GM23248 (cell line): ENCODE measurements at regions not wholly inside any gene's neighbourhood (a gene's known extent, or its start where the extent isn't known, plus 50 kb on each side); places are given as distances from the start of the nearest gene placed in this dataset.

Experiments
- DNase-seq: peaks from one replicate; pipeline ENCODE4 v3.0.0-alpha.2; 2015
- H2AFZ ChIP-seq: fragments of 200-600 bp; sonication (generic); 2 replicates; pipeline ENCODE4 v1.6.1; 2016; ENCODE audit warnings: antibody characterized with exemption
- H3F3A ChIP-seq: fragments of 200-600 bp; sonication (generic); 2 replicates; pipeline ENCODE4 v1.6.1; 2016; ENCODE audit warnings: mild to moderate bottlenecking, antibody characterized with exemption, mixed run types; ENCODE audit not compliant: insufficient read depth
- H3K27ac ChIP-seq: fragments of 200-600 bp; sonication (generic); 2 replicates; pipeline ENCODE4 v1.5.1; 2016; ENCODE audit warnings: mild to moderate bottlenecking
- H3K27me3 ChIP-seq: fragments of 200-600 bp; sonication (generic); replicated peaks from 2 replicates; pipeline ENCODE4 v1.6.1; 2016; ENCODE audit warnings: mild to moderate bottlenecking; ENCODE audit not compliant: insufficient read depth
- H3K36me3 ChIP-seq: fragments of 200-600 bp; sonication (generic); 2 replicates; pipeline ENCODE4 v1.6.1; 2016; ENCODE audit warnings: low read depth, mild to moderate bottlenecking
- H3K4me1 ChIP-seq: fragments of 200-600 bp; sonication (generic); 2 replicates; pipeline ENCODE4 v1.6.1; 2016; ENCODE audit warnings: mild to moderate bottlenecking; ENCODE audit not compliant: insufficient read depth
- H3K4me2 ChIP-seq: fragments of 200-600 bp; sonication (generic); one replicate; pipeline ENCODE4 v1.6.1; 2016; ENCODE audit warnings: mild to moderate bottlenecking; ENCODE audit not compliant: unreplicated experiment
- H3K4me3 ChIP-seq: fragments of 200-600 bp; sonication (generic); 2 replicates; pipeline ENCODE4 v1.5.1; 2016; ENCODE audit warnings: mild to moderate bottlenecking
- H3K79me2 ChIP-seq: fragments of 200-600 bp; sonication (generic); 2 replicates; pipeline ENCODE4 v1.6.1; 2016; ENCODE audit warnings: mild to moderate bottlenecking; ENCODE audit not compliant: insufficient read depth
- H3K9ac ChIP-seq: fragments of 200-600 bp; sonication (generic); 2 replicates; pipeline ENCODE4 v1.6.1; 2016; ENCODE audit warnings: mild to moderate bottlenecking
- H3K9me2 ChIP-seq: fragments of 200-600 bp; sonication (generic); 2 replicates; pipeline ENCODE4 v1.6.1; 2016; ENCODE audit warnings: mixed run types, mild to moderate bottlenecking, moderate library complexity; ENCODE audit not compliant: insufficient read depth
- H3K9me3 ChIP-seq: fragments of 200-600 bp; sonication (generic); one replicate; pipeline ENCODE4 v1.6.1; 2017; ENCODE audit warnings: low read depth
- H4K20me1 ChIP-seq: fragments of 200-600 bp; sonication (generic); 2 replicates; pipeline ENCODE4 v1.6.0; 2016; ENCODE audit not compliant: insufficient read depth
- EZH2 ChIP-seq: fragments of 200-600 bp; sonication (generic); IDR thresholded peaks from 2 replicates; pipeline ENCODE4 v1.6.1; 2018; ENCODE audit warnings: antibody characterized with exemption, mild to moderate bottlenecking; ENCODE audit not compliant: insufficient read depth, poor library complexity, severe bottlenecking
- EZH2phosphoT487 ChIP-seq: fragments of 200-600 bp; sonication (generic); IDR thresholded peaks from 2 replicates; pipeline ENCODE4 v1.6.1; 2018; ENCODE audit warnings: antibody characterized with exemption, moderate library complexity, mild to moderate bottlenecking, low read depth; ENCODE audit not compliant: insufficient read depth
- WGBS, 2 experiments: methylation state at CpG; one replicate each; pipeline ENCODE4 v1.1.6; 2015 to 2017; ENCODE audit warnings: low lambda C conversion rate in 2 of 2, low coverage in 1 of 2; ENCODE audit errors: missing lambda C conversion rate in 2 of 2; 5-methylcytosine and 5-hydroxymethylcytosine counted together
- in situ Hi-C: fragments of 300-500 bp; cut with MboI; formaldehyde crosslinking; loops from 2 replicates; pipeline ENCODE4 v1.15.0; 2020

DNA sequence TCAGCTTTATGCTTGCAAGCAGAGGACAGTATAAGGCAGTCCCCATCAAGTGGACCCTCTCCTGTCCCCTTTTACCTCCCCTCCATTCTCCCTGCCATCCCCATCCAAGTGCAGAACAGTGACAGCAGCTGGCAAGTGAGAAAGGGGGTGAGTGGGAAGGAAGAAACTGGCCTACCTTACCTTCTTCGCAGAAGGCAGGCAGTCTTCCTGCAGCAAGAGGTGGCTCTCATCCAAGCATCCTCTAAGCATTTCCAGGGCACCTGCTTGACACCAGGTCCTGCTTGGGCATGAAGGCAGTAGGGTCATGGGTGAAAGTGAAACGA lies 77.3 kb upstream of the SH3PXD2B start:
- no peaks in the 10 kb centered on the region for H3K9me2 ChIP-seq
- H3F3A ChIP-seq: no peaks in the 10 kb centered on the region
- no peak overlapping the region for H3K4me2 ChIP-seq
- WGBS, 2 experiments: 81 to 83% methylated on average over 2 of the region's 2 CpGs
- no peaks in the 10 kb centered on the region for H4K20me1 ChIP-seq
- in situ Hi-C loops: no loop called here
- no peak overlapping the region for H3K27ac ChIP-seq
- H3K27me3 ChIP-seq: peaks cover 31% of the 10 kb centered on the region
- H3K9ac ChIP-seq: no peak overlapping the region
- TF ChIP-seq EZH2phosphoT487: no peak
- no peak for TF ChIP-seq EZH2
- no peaks in the 10 kb centered on the region for H3K4me1 ChIP-seq
- H2AFZ ChIP-seq: no peak overlapping the region
- no peak overlapping the region for H3K4me3 ChIP-seq
- no peaks in the 10 kb centered on the region for H3K9me3 ChIP-seq
- no peaks in the 10 kb centered on the region for H3K79me2 ChIP-seq
- no peak for DNase-seq
- H3K36me3 ChIP-seq: no peaks in the 10 kb centered on the region

GRCh38 chr5:172530878-172531703 lies 76.8 kb upstream of the SH3PXD2B start:
- Histone ChIP-seq H4K20me1 (no peaks in the 10 kb centered on the region), H3K4me2 (no peak overlapping the region), H3K4me3 (no peak overlapping the region), H3F3A (no peaks in the 10 kb centered on the region), H3K27ac (no peak overlapping the region), H3K9ac (no peak overlapping the region), H3K9me3 (no peaks in the 10 kb centered on the region), H3K9me2 (no peaks in the 10 kb centered on the region), H3K4me1 (no peaks in the 10 kb centered on the region), H3K79me2 (no peaks in the 10 kb centered on the region), H2AFZ (no peak overlapping the region), H3K36me3 (no peaks in the 10 kb centered on the region), H3K27me3 (peaks cover 27% of the 10 kb centered on the region)
- TF ChIP-seq EZH2: no peak
- TF ChIP-seq EZH2phosphoT487: no peak
- in situ Hi-C loops: no loop called here
- no peak for DNase-seq
- WGBS, 2 experiments: 57% methylated on average over 13 of the region's 13 CpGs

DNA sequence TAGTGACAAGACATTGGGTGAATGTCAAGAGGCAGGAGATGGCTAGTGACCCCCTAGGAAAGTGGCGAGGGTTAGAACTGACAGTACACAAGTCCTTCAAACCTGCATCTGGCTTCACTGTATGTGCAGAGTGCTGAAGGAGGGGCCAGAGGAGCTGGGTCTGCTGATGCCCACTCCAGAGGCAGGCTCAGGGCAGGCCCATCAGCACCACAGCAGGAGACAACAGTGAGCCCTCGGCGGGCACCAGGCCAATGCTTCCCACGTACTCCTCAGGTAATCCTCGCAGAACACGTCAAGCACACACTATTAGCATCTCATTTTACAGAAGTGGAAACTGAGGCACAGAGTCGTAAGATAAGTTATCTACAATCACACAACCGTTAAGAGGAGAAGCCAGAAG lies 76.1 kb upstream of the SH3PXD2B start:
- H3K27me3 ChIP-seq: peaks cover 26% of the 10 kb centered on the region
- H3K9ac ChIP-seq: no peak overlapping the region
- in situ Hi-C loops: no loop called here
- no peaks in the 10 kb centered on the region for H4K20me1 ChIP-seq
- 79 to 83% methylated on average over 8 of the region's 8 CpGs for WGBS, 2 experiments
- H3F3A ChIP-seq: no peaks in the 10 kb centered on the region
- H3K36me3 ChIP-seq: no peaks in the 10 kb centered on the region
- H3K4me2 ChIP-seq: no peak overlapping the region
- no peaks in the 10 kb centered on the region for H3K4me1 ChIP-seq
- no peak overlapping the region for H3K4me3 ChIP-seq
- no peak overlapping the region for H3K27ac ChIP-seq
- no peaks in the 10 kb centered on the region for H3K79me2 ChIP-seq
- H3K9me2 ChIP-seq: no peaks in the 10 kb centered on the region
- no peaks in the 10 kb centered on the region for H3K9me3 ChIP-seq
- H2AFZ ChIP-seq: no peak overlapping the region
- no peak for DNase-seq
- no peak for TF ChIP-seq EZH2phosphoT487
- no peak for TF ChIP-seq EZH2

- Histone ChIP-seq H3K9me2 (no peaks in the 10 kb centered on the region), H3K9me3 (no peaks in the 10 kb centered on the region), H4K20me1 (no peaks in the 10 kb centered on the region), H3K4me2 (no peak overlapping the region), H3K27ac (no peak overlapping the region), H3K79me2 (no peaks in the 10 kb centered on the region), H3K4me3 (no peak overlapping the region), H3K27me3 (peaks cover 29% of the 10 kb centered on the region), H3F3A (no peaks in the 10 kb centered on the region), H3K4me1 (no peaks in the 10 kb centered on the region), H3K9ac (no peak overlapping the region), H2AFZ (no peak overlapping the region), H3K36me3 (no peaks in the 10 kb centered on the region)
- DNase-seq: no peak
- in situ Hi-C loops: no loop called here
- WGBS, 2 experiments: 37 to 40% methylated on average over 3 of the region's 3 CpGs
- TF ChIP-seq EZH2phosphoT487: no peak
- no peak for TF ChIP-seq EZH2
These were observed 75.6 kb upstream of the SH3PXD2B start for GRCh38 chr5:172529896-172530295.

- H3K9ac ChIP-seq: no peak overlapping the region
- H3K79me2 ChIP-seq: no peaks in the 10 kb centered on the region
- H3K27me3 ChIP-seq: peaks cover 36% of the 10 kb centered on the region
- H3K36me3 ChIP-seq: no peaks in the 10 kb centered on the region
- no peaks in the 10 kb centered on the region for H3K9me2 ChIP-seq
- H3K27ac ChIP-seq: no peak overlapping the region
- H3K4me1 ChIP-seq: no peaks in the 10 kb centered on the region
- in situ Hi-C loops: no loop called here
- no peak overlapping the region for H3K4me3 ChIP-seq
- no peaks in the 10 kb centered on the region for H3F3A ChIP-seq
- no peaks in the 10 kb centered on the region for H3K9me3 ChIP-seq
- TF ChIP-seq EZH2phosphoT487 (no peak), EZH2 (no peak)
- peak; percentile 13 for DNase-seq
- no peak overlapping the region for H2AFZ ChIP-seq
- WGBS, 2 experiments: 41 to 57% methylated on average over 3 of the region's 3 CpGs
- H3K4me2 ChIP-seq: no peak overlapping the region
- H4K20me1 ChIP-seq: no peaks in the 10 kb centered on the region
These were observed 74.1 kb upstream of the SH3PXD2B start for GRCh38 chr5:172528440-172528839.
